Skeletal muscle tissue (tissue), 3 donors: ENCODE measurements at regions not wholly inside any gene's neighbourhood (a gene's known extent, or its start where the extent isn't known, plus 50 kb on each side); places are given as distances from the start of the nearest gene placed in this dataset.

ENCODE experiments used
- H3K27ac ChIP-seq: one replicate; pipeline ENCODE4 v1.7.0; 2013; ENCODE audit warnings: mild to moderate bottlenecking, low read depth, low read length, inconsistent platforms
- H3K27me3 ChIP-seq, 3 donors: one replicate each; pipeline ENCODE4 v1.7.0; 2013; ENCODE audit warnings: low read length in 3 of 3; ENCODE audit not compliant: control insufficient read depth in 3 of 3, insufficient read depth in 3 of 3
- H3K36me3 ChIP-seq, 3 donors: one replicate each; pipeline ENCODE4 v1.7.0; 2013; ENCODE audit warnings: low read length in 3 of 3; ENCODE audit not compliant: control insufficient read depth in 3 of 3, insufficient read depth in 3 of 3
- H3K4me1 ChIP-seq, 3 donors: one replicate each; pipeline ENCODE4 v1.7.0; 2013; ENCODE audit warnings: low read length in 3 of 3, mild to moderate bottlenecking in 3 of 3; ENCODE audit not compliant: control insufficient read depth in 3 of 3, insufficient read depth in 3 of 3
- H3K4me3 ChIP-seq, 3 donors: one replicate each; pipeline ENCODE4 v1.7.0; 2013; ENCODE audit warnings: low read length in 3 of 3
- H3K9ac ChIP-seq, 3 donors: one replicate each; pipeline ENCODE4 v1.7.0; 2013; ENCODE audit warnings: low read length in 3 of 3, mild to moderate bottlenecking in 3 of 3, moderate library complexity in 2 of 3, low read depth in 1 of 3
- H3K9me3 ChIP-seq, 3 donors: one replicate each; pipeline ENCODE4 v1.7.0; 2013; ENCODE audit warnings: low read length in 3 of 3; ENCODE audit not compliant: control insufficient read depth in 3 of 3
- donor health status: Osteomylitis.

DNA sequence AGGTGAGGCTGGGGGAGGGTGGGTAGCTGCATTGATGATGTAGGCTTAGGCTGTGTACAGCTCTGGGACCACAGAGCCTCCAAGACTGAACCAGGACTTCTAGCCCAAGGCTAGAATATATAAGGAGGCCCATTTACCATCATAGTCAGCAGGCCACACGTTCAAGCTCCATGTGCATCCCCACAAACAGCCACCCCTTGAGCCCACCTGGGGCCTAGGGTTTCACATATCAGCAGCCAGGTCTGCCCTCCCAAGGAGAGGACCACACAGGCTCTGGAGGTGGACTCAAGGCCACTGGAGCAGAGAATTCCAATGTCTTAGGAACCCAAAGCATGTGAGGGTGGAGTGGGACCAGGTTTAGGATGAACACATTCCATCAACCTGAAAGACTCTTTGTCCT is 230.5 kb downstream of the TTC32 start:
- no peaks in the 10 kb centered on the region for H3K36me3 ChIP-seq
- H3K4me3 ChIP-seq: no peak overlapping the region
- peaks cover 0 to 6% (median 4%) of the 10 kb centered on the region in 3 donors for H3K4me1 ChIP-seq
- H3K9me3 ChIP-seq: no peaks in the 10 kb centered on the region
- H3K9ac ChIP-seq: no peak overlapping the region
- H3K27ac ChIP-seq: no peak overlapping the region
- peaks cover 0 to 2% (median 0%) of the 10 kb centered on the region in 3 donors for H3K27me3 ChIP-seq

- Histone ChIP-seq H3K36me3 (no peaks in the 10 kb centered on the region), H3K27me3 (peaks cover 0 to 2% (median 0%) of the 10 kb centered on the region in 3 donors), H3K4me3 (no peak overlapping the region), H3K27ac (no peak overlapping the region), H3K9me3 (no peaks in the 10 kb centered on the region), H3K9ac (no peak overlapping the region), H3K4me1 (peaks cover 0 to 6% (median 4%) of the 10 kb centered on the region in 3 donors)
Measured at GRCh38 chr2:19670303-19670702, 231.5 kb downstream of the TTC32 start.

DNA sequence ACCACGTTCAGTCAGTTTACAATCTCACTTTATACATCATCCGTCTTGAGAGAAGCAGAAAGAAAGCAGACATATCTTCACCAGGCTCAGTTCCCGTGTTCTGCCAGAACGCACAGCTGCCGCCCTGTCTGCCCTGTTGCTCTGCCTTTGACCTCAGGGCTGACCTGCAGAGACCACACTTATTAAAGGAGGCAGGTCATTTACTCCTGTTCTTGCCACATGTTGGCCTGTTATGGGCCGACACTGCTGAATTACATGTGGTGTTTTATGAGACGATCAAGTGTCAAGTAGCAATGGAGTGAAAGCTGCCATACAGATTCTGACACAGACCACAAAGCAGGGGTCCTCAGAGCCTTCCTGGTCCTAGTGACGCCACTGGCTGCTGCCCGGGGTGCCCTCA is 232.2 kb downstream of the TTC32 start:
- H3K9me3 ChIP-seq: no peaks in the 10 kb centered on the region
- H3K27ac ChIP-seq: no peak overlapping the region
- no peak overlapping the region for H3K9ac ChIP-seq
- peaks cover 0 to 2% (median 0%) of the 10 kb centered on the region in 3 donors for H3K27me3 ChIP-seq
- H3K4me3 ChIP-seq: no peak overlapping the region
- no peaks in the 10 kb centered on the region for H3K36me3 ChIP-seq
- H3K4me1 ChIP-seq: peaks cover 0 to 6% (median 4%) of the 10 kb centered on the region in 3 donors

DNA sequence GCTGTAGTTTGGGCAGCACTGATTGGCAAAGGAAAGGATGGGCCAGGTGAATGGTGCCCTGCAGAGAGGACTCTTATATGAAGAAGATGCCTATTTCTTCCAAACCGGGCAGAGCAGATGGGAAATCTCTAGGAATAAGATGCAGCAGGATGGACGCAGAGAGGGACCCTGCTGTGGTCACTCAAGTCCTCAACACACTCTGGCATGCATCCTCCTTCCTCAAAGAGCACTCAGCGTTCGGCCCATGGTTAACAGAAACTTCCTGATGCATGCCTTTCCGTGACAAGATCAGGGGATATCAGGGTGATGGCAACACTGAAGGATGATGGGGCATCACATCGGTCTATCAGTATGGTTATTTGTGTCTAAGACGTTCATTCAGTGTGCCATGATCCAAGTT is 232.7 kb downstream of the TTC32 start:
- Histone ChIP-seq H3K4me1 (peaks cover 0 to 6% (median 4%) of the 10 kb centered on the region in 3 donors), H3K27me3 (peaks cover 0 to 2% (median 0%) of the 10 kb centered on the region in 3 donors), H3K27ac (no peak overlapping the region), H3K9me3 (no peaks in the 10 kb centered on the region), H3K9ac (no peak overlapping the region), H3K36me3 (no peaks in the 10 kb centered on the region), H3K4me3 (no peak overlapping the region)

DNA sequence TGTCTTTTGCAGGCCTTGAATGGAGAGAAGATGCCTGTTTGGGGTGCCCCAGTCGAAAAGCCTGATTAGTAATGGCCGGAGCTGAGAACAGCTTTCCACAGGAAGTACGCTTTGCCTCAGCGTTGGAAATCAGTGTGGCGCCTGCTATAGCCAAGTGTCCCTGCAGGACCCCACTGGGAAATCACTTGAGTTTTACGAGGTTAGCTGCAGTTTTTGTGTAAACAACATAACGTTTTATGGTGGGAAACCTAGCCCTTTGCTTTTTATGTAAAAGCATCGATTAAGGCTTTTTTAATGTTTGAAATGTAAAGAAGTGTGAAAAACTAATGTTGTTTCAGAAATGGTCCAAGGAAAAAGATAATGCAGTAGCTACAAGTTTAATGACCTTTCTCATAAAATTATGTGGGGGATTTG is 234.2 kb downstream of the TTC32 start:
- Histone ChIP-seq H3K9ac (no peak overlapping the region), H3K4me1 (no peaks in the 10 kb centered on the region), H3K36me3 (no peaks in the 10 kb centered on the region), H3K4me3 (no peak overlapping the region), H3K27me3 (peaks cover 0 to 2% (median 0%) of the 10 kb centered on the region in 3 donors), H3K9me3 (no peaks in the 10 kb centered on the region), H3K27ac (no peak overlapping the region)

GRCh38 chr2:19667085-19667484 is 234.7 kb downstream of the TTC32 start:
- no peaks in the 10 kb centered on the region for H3K4me1 ChIP-seq
- H3K27ac ChIP-seq: no peak overlapping the region
- no peak overlapping the region for H3K9ac ChIP-seq
- H3K27me3 ChIP-seq: peaks cover 0 to 2% (median 0%) of the 10 kb centered on the region in 3 donors
- no peak overlapping the region for H3K4me3 ChIP-seq
- no peaks in the 10 kb centered on the region for H3K36me3 ChIP-seq
- H3K9me3 ChIP-seq: no peaks in the 10 kb centered on the region

DNA sequence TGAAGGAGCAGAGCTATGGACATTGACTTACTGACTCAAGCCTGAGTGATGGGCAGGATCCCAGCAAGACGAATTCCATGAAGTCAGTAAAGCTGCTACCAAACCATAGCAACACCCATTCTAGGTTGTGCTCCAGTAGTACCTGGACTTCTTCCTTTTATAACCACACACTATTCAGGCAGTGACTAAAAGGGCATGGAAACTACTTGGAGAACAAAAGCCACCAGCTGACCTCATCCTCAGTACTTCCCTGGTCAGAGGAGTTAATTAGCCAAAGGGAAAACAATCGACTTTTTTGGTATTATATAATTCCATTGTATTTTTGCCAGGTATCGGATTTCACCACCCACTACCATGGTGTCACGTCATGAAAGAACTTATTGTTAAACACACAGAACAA is 237.1 kb downstream of the TTC32 start:
- H3K27me3 ChIP-seq: no peaks in the 10 kb centered on the region
- H3K27ac ChIP-seq: no peak overlapping the region
- no peak overlapping the region for H3K9ac ChIP-seq
- H3K4me1 ChIP-seq: no peaks in the 10 kb centered on the region
- no peak overlapping the region for H3K4me3 ChIP-seq
- H3K9me3 ChIP-seq: no peaks in the 10 kb centered on the region
- H3K36me3 ChIP-seq: no peaks in the 10 kb centered on the region

DNA sequence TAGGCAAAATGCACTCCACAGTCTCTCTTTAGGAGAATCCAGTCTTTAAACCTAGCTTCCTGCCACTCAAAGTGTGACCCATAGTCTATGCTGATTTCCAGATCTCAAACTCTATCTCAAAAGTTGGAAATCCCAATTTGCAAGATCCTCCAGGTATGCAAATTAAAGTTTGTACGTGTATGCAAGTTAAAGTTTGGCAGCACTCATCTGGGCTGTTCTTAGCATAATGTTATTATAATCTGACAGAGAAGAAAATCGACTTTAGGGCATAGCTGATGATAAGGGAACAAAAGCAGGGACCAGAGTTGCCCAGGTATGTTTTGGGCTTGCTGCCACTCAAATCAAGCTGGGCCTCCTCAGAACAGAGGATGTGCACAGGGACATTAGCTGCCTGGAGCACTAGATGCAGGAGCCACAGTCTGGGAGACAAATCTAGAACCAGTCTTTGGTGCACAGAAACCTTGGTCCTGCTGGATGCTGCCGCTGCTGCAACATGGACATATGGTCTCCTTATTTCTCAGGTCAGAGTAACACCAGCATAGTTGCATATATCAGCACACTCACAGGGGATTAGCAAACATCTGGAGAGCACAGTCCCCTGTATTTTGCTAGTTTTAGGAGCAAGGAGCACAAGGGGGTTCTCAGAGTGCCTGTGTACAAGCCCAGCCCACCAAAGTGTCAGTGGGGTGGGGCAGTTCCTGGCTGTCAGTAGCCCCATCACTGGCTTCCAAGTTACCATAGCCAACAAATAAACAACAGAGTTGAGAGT is 242.6 kb downstream of the TTC32 start:
- no peaks in the 10 kb centered on the region for H3K27me3 ChIP-seq
- no peaks in the 10 kb centered on the region for H3K9me3 ChIP-seq
- H3K4me3 ChIP-seq: no peak overlapping the region
- no peaks in the 10 kb centered on the region for H3K36me3 ChIP-seq
- H3K9ac ChIP-seq: no peak overlapping the region
- no peaks in the 10 kb centered on the region for H3K4me1 ChIP-seq
- H3K27ac ChIP-seq: no peak overlapping the region

- Histone ChIP-seq H3K9ac (no peak overlapping the region), H3K4me1 (no peaks in the 10 kb centered on the region), H3K27me3 (no peaks in the 10 kb centered on the region), H3K36me3 (no peaks in the 10 kb centered on the region), H3K27ac (no peak overlapping the region), H3K9me3 (no peaks in the 10 kb centered on the region), H3K4me3 (no peak overlapping the region)
Measured at GRCh38 chr2:19656011-19656410, 245.8 kb downstream of the TTC32 start.

DNA sequence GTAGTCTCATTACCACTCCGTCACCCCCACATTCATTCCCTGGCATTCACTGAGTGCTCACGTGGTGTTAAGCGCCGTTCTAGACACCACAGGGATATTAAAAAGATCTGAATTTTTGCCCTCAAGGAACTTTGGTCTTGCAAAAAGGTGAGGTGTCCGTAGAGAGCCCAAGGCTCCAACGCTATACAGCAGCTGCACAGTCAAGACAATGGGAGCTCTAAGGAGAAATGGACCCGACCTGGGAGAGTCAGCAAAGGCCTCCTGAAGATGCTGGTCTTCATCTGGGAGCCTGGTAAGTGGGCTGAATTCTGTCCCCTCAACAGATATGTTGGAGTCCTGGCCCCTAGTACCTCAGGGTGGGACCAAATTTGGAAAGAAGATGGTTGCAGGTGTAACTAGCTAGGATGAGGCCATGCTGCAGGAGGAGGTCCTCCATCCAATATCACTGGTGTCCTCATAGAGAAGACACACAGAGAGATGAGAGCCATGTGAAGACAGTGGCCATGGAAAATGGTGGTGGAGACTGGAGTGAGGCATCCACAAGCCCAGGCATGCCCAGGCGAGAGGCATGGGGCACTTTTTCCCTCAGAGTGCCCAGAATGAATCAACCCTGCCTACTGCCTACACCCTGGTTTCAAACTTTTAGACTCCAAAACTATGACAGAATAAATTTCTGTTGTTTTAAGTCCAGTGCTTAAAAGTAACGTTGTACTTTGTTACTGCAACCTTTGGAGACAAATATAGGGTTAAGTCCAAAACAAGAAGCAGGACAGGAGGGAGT is 247.3 kb downstream of the TTC32 start:
- no peaks in the 10 kb centered on the region for H3K27me3 ChIP-seq
- H3K36me3 ChIP-seq: no peaks in the 10 kb centered on the region
- H3K4me1 ChIP-seq: no peaks in the 10 kb centered on the region
- H3K4me3 ChIP-seq: no peak overlapping the region
- no peaks in the 10 kb centered on the region for H3K9me3 ChIP-seq
- H3K9ac ChIP-seq: no peak overlapping the region
- H3K27ac ChIP-seq: no peak overlapping the region
